NT2/D1 (cell line): ENCODE measurements at regions not wholly inside any gene's neighbourhood (a gene's known extent, or its start where the extent isn't known, plus 50 kb on each side); places are given as distances from the start of the nearest gene placed in this dataset.

Source experiments
- SUZ12 ChIP-seq: IDR thresholded peaks from 2 replicates; pipeline ENCODE4 v1.6.1; 2011; ENCODE audit not compliant: insufficient read length, insufficient read depth; ENCODE audit errors: extremely low read depth
- YY1 ChIP-seq: IDR thresholded peaks from 2 replicates; pipeline ENCODE4 v1.6.1; 2011; ENCODE audit not compliant: insufficient read length, insufficient read depth
- ZNF274 ChIP-seq: IDR thresholded peaks from 2 replicates; pipeline ENCODE4 v1.6.1; 2011; ENCODE audit warnings: mild to moderate bottlenecking, low read depth, low read length

GRCh38 chr11:15523543-15523942, 408.8 kb downstream of the INSC start:
- TF ChIP-seq YY1, result no peak
- no peak for TF ChIP-seq ZNF274
- no peak for TF ChIP-seq SUZ12
